ENCODE measurements at regions not wholly inside any gene's neighbourhood (a gene's known extent, or its start where the extent isn't known, plus 50 kb on each side); places are given as distances from the start of the nearest gene placed in this dataset.

- no peak for DNase-seq
These were observed 287.1 kb downstream of the WDR11 start for GRCh38 chr10:121138112-121138860.

DNA sequence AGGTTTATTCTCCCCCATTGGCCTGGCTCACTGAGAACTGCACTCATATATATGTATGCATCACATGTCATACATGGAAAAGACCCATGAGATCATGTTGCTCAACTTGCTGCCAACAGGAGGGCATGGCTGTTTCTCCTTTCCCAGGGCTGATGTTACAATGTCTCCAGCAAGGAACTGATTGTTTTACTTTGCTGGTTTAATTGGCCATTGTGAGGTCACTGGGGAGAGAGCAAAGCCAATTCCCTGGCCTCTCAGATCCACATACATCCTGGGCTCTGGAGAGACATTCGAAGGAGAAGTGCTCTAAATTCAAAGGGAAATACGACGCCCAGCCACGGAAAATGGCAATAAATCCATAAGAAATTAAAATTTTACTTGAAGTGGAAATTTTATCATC, 287.8 kb downstream of the WDR11 start:
- no peak for DNase-seq

GRCh38 chr10:121145802-121146395, 294.7 kb downstream of the WDR11 start:
- DNase-seq, result peak; percentile 11 to 26

DNA sequence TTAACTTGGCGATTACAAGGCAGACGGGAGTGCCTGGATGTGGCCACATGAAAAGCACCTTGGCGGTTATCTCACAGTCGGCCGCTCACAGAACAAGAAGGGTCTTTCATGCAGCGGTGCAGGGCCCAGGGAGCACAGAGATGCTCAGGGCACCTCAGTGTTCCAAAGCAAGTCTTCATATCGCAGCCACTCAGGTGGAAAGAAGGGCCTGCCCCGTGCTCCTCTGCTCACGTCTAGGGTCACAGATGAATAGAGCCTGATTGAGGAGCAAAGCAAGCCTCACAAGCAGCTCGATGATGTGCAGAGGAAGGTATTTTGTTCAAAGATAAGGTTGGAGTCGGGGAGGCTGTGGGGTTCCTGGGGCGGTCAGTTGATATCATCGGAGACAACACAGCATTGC, 297.8 kb downstream of the WDR11 start:
- DNase-seq, result no peak

GRCh38 chr10:121152033-121152432, 300.9 kb downstream of the WDR11 start:
- no peak for DNase-seq

- DNase-seq, result no peak
These were observed 301.8 kb downstream of the WDR11 start for GRCh38 chr10:121152935-121153334.

GRCh38 chr10:121154310-121154709, 303.1 kb downstream of the WDR11 start:
- no peak for DNase-seq

DNA sequence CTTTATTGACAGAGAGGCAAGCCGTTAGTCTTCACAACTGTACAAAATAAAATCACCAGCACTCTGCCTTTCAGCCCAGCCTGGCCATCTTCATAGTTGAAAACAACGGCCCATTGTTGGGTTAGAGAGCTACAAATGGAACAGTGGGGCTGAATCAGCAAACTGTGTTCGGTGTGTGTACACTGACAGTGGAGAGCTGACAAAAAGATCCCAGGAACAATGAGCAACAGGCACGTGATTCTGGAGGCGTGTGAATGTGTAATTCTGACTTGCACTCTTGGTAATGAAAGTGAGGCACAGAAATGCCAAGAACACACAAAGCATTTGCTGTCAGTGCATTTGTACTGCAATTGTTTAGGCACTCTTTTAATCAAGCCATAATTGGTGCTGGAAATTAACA, 303.7 kb downstream of the WDR11 start:
- peak; percentile 60 to 83 for DNase-seq

GRCh38 chr10:121155742-121156474, 304.7 kb downstream of the WDR11 start:
- DNase-seq, result no peak

DNA sequence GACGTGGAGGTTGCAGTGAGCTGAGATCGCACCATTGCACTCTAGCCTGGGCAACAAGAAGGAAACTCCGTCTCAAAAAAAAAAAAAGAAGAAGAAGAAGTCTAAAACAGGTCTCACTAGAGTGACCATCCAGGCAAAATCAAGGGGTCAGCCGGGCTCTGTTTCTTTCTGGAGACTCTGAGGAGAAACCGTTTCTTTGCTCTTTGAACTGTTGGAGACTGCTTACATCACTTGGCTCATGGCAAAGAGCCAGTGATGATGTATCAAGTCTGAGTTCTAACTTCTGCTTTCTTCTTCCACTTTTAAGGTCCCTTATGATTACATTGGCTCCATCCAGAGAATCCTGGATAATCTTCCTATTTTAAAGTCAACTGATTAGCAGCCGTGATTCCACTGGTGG, 306.8 kb downstream of the WDR11 start:
- peak; percentile 92 to 96 for DNase-seq

DNA sequence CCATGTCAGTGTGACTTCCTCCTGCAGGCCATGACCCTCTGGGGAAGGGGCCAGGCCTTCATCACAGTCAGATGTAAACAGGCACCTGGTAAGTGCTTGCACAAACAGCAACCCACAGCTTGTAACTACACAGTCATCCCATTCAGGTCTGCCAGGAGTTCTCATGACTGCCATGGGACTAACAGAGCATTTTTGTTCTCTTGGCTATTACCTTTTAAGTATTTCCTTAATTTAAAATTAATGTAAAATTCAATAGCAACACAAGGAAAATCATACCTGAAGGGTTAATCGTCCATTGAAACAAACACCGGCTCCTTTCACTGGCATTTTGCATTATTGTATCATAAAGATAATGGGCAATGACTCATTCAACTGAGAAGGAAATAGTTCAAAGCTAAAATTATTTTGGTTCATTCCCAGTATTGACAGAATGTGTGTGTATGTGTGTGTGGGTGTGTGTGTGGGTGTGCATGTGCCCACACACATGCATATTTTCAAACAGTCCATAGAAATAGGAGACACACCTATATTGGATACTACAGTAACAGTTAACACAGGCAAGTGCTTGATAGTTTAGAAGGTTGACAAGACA, 307.9 kb downstream of the WDR11 start:
- peak in 1 of 2 donors; percentile 1 for DNase-seq

GRCh38 chr10:121159670-121160069, 308.5 kb downstream of the WDR11 start:
- no peak for DNase-seq

- no peak for DNase-seq
These were observed 314.1 kb downstream of the WDR11 start for GRCh38 chr10:121165276-121165675.

DNA sequence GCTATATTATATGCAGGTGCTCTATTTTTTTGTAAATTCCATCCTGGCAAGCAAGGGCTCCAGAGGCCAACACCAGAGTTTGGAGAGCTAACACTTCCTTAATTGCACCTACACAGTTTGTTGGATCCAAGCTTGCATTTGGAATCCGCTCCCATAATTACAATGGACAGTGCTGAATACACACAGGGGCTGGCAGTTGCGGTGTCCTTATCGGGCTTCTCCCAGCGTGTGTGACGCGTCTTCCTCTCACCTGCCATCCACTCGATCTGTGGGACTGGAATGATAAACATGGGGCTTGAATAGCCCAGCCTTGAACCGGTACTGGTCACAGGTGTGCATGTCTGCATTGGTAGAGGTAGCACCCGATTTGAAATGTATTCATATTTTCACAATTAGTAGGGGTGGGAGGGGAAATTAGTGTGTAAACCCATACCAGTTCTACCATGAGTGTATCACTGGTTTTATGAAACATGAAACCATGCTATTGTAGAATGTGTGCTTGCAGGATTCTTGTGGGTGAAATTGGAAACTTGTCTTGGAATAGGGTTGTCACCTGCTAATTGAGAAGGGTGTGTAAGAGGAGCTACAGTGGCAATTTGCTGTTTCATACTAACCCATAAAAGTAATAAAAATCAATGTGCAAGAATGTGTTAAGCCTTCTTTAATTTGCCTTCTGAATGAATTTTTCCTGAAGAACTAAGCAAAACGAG, 316.5 kb downstream of the WDR11 start:
- DNase-seq, result no peak

- no peak for DNase-seq
These were observed 317.5 kb downstream of the WDR11 start for GRCh38 chr10:121168545-121169216.

GRCh38 chr10:121169406-121169805, 318.2 kb downstream of the WDR11 start:
- DNase-seq, result no peak

DNA sequence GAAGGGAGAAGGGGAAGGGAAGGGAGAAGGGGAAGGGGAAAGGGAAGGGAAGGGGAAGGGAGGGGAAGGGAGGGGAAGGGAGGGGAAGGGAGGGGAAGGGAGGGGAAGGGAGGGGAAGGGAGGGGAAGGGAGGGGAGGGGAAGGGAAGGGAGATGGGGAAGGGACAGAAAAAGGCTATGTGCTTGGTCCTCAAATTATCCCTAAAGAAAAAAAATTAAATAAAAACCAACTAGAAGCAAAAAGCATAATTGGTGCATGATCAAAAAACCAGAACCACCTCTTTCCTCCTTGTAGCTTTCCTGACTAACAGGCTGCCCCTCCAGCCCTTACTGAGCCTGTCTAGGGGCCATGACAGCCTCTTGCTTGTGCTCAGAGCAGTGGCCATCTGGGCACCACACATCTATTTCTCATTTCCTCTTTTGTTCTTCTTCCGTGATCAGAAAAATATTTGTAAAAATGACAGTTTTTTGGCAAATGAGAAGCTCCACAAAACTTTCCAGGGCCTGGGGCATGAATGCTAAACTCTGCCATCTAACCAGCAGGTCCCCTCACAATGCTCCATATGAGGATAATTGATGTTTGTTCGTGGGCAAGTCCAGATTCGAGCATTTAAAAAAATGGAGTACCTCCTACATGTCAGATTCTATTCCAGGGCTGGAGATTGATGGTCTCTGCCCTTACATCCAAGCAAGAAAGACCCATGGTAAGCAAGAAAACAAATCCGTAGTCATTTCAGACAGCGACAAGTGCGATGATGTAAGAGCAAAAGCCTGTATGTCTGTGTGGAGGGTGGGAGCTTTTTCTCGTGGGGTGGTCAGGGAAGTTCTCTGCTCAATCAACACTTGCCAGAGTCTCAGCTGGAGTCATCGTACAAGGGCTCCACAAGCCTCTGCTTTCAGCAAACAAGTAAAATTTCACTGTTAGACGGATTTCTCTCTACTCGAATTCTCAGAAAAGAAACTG, 320.9 kb downstream of the WDR11 start:
- DNase-seq, result no peak

- no peak for DNase-seq
These were observed 327.8 kb downstream of the WDR11 start for GRCh38 chr10:121179006-121179405.

- no peak for DNase-seq
These were observed 331.1 kb downstream of the WDR11 start for GRCh38 chr10:121182219-121182618.

DNA sequence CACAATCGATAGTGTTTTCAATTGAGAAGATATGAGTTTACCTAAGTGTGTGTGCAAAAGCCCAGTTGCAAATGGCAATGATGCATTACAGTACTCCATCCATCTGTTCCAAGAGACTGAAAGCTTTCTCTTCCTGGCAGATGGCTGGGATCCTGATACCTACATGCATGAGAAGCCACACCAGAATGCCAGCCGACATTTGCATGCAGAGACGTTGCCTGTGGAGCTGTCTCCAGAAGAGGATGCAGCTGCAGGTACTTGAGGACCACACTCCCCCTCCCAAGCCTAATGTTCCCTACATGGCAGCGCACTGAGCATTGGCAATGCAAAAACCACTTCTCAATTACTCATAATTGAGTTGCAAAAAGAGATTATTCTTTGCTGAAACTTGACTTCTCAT, 332.1 kb downstream of the WDR11 start:
- DNase-seq, result no peak

DNA sequence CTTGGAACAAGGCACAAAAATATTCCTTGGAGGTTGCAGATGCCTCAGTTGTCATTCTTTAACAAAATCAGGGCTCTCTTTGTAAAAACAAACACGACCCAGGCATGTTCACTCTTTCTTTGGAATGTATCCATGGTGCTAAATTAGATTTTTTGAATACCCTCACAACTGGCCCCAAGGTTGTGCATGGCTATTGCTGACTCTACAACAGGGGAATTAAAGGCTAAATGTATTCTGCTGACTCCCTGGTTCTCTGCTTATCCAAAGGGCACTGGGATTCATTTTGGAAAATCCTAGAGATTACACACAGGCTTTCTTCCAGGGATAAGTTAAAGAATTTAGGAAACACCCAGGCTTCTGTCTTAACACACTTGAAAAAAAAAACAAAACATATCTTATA, 332.5 kb downstream of the WDR11 start:
- no peak for DNase-seq
